Hematopoietic multipotent progenitor cell treated with erythropoietin and hydrocortisone succinate and interleukin-3 and kit ligand, for 6 days (in vitro differentiated cells): ENCODE measurements at regions not wholly inside any gene's neighbourhood (a gene's known extent, or its start where the extent isn't known, plus 50 kb on each side); places are given as distances from the start of the nearest gene placed in this dataset.

Source experiments
- DNase-seq: peaks from one replicate; pipeline ENCODE4 v3.0.0-alpha.2; 2015

DNA sequence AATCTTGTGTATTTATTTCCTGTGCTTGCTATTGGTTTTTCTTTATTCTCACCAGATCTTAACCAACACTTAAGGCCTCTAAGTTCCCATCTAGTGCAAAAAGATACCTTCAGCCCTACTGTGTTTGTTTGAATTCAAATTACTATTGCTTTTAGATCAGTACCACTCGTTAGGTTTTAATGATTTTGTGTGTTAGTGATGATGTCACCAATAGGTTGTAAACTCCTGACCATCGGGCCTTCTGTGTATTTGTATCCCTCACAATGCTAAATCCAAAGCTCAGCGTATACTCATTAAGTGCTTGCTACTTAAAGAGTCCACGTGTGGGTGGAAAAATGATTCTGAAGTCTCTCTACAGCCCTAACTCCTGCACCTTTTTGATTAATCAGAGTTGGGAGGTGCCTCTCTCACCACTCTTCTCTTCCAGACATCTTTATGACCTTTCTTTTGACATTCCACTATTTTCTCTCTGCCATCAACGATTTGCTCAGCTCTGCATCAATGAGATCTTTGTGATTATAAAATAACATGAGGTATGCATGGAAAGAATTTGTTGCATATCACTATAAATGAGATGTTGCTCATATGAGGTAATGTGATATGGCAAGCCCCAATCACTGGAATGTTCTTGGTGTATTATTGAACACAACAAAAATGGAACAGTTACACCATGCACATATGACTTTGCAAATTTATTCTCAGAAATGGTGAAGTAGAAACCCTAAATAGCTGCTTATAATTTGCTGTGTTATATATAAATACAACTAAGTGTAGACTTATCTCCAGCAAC lies 55.1 kb upstream of the LAMA2 start:
- no peak for DNase-seq

DNA sequence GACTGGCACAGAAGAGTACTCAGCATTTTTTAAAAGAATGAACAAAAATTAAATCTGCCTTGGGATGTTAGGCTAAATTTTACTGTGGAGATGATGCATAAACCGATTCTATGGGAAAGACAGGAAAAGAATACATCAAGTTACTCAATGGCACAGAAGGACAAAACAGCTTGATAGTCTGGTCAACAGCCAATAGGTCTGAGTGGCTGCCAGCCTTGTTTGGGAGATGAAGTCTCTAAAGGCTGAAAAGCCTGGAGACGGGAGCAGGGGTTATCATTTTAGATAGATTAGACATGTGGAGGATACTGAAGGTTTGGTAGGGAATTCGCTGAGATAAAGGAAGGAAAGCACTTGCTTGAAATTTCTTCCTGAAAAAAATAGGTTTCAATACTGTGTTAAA lies 56.3 kb upstream of the LAMA2 start:
- no peak for DNase-seq

- no peak for DNase-seq
Observed at GRCh38 chr6:128822271-128822670, 60.7 kb upstream of the LAMA2 start.

- no peak for DNase-seq
Observed at GRCh38 chr6:128821116-128821515, 61.8 kb upstream of the LAMA2 start.

- no peak for DNase-seq
Observed at GRCh38 chr6:128808856-128809255, 74.1 kb upstream of the LAMA2 start.

DNA sequence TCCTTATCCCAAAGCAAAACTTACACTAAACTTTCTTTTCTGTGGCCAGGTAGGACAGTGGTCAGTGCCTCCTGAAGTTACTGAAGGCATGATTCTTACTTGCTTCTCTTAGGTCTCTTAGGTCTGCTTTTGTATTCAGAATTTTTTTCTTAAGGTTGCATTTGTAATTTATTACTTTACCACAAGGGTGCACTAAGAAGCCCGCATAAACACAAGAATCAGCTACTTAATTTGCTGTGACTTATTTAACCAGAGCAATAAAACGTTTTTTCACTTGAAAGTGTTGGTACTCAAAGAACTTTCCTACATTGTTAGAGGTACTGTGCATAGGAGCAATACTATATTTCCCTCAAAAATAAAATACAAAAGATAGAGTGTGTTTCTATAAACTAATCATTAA lies 75.4 kb upstream of the LAMA2 start:
- peak; percentile 21 for DNase-seq

GRCh38 chr6:128806261-128806660 lies 76.7 kb upstream of the LAMA2 start:
- peak; percentile 12 for DNase-seq

- DNase-seq = no peak
Observed at GRCh38 chr6:128803911-128804310, 79.0 kb upstream of the LAMA2 start.

GRCh38 chr6:128801621-128802020 lies 81.3 kb upstream of the LAMA2 start:
- DNase-seq = no peak

DNA sequence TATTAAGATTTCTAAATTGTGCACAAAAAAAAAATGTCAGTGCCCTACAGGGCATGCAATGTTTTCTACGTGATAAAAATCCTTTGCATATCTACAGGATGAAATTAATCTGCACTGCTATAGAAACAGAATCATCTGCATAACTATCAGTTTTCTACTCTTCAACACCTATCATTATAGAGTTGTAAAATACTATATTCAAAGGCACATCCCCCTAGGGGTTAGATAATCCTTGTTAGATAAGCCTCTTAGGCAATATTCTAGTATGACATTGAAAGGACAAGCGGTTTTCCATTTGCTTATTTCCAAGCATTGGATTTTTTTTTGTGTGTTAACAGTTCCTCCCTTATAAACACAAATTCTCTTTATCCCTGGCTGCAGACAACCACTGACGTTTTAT lies 98.7 kb upstream of the LAMA2 start:
- no peak for DNase-seq

DNA sequence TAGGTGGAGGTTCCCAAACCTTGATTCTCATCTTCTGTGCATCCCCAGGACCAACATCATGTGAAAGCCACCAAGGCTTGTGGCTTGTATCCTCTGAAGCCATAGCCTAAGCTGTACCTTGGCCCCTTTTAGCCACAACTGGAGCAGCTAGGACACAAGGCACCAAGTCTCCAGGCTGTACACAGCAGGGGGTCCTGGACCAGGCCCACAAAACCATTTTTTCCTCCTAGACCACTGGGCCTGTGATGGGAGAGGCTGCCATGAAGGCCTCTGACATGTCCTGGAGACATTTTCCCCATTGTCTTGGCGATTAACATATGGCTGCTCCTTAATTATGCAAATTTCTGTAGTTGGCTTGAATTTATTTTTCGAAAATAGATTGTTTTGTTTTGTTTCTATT lies 114.8 kb upstream of the LAMA2 start:
- no peak for DNase-seq

DNA sequence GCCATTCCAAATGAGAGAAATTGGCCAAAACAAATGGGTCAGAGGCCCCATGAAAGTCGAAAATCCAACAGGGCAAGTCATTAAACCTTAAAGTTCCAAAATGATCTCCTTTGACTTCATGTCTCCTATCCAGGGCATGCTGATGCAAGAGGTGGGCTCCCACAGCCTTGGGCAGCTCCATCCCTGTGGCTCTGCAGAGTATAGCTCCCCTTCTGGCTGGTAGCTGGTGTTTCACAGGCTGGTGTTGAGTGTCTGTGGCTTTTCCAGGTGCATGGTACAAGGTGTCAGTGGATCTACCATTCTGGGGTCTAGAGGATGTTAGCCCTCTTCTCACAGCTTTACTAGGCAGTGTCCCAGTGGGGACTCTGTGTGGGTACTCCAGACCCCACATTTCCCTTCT lies 115.2 kb upstream of the LAMA2 start:
- no peak for DNase-seq

DNA sequence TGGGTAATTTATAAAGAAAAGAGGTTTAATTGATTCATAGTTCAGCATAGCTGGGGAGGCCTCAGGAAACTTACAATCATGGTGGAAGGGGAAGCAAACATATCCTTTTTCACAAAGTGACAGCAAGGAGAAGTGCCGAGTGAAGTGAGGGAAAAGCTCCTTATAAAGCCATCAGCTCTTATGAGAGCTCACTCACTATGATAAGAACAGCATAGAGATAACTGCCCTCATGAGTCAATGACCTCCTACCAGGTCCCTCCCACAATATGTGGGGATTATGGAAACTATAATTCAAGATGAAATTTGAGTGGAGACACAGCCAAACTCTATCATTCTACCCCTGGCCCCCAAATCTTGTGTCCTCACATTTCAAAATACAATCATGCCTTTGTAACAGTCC lies 115.8 kb upstream of the LAMA2 start:
- DNase-seq = no peak

GRCh38 chr6:128763599-128764300 lies 119.2 kb upstream of the LAMA2 start:
- DNase-seq = no peak

GRCh38 chr6:128759901-128760300 lies 123.0 kb upstream of the LAMA2 start:
- DNase-seq = no peak

- no peak for DNase-seq
Observed at GRCh38 chr6:128759447-128759846, 123.5 kb upstream of the LAMA2 start.

- no peak for DNase-seq
Observed at GRCh38 chr6:128757961-128758360, 125.0 kb upstream of the LAMA2 start.

DNA sequence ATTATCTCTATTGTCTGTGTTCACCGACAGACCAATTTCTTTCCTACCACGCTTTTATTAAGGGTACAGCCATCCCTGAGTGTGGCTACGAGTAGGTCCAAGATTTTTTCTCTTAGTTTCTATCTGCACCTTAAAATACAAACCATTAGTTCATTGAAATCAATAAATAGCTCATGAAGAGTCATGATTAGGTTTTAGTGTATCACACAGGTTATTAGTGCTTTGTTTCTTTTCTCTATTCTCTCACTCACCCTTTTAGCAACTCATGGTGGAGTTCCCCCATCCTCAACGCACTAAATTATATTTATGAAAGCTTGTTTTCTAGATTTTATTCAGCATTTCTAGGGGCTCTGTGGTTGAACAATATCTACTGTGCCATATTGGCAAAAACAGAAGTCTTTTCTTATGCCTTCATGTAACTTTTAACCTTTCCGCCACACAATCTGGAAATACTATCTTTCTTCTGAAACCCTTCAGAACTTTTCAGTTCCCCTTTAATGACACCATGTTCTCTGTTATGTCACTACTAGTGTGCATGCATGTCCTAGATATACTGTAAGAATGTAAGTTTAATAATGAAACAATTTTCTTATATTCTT lies 128.2 kb upstream of the LAMA2 start:
- no peak for DNase-seq

GRCh38 chr6:128743974-128744765 lies 138.8 kb upstream of the LAMA2 start:
- DNase-seq = no peak

GRCh38 chr6:128742900-128743299 lies 140.0 kb upstream of the LAMA2 start:
- DNase-seq = no peak

DNA sequence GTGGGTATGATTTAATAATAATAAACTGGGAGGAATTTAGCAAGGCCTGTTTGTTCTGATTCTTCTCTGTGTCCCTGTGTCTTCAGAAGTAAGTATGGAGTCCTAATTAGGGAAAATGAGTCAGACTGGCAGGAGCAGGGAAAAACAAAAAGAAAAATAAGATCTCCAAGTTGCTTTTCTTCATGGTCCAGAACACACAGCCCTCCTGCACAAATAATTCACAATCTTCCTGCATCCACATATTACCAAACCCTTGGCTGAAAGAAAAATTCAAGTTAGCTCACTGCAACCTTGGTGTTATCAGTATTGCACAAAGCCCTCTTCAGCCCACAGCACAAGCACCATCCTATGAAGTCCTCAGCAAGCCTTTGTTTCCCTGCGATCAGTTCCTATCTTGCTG lies 142.0 kb upstream of the LAMA2 start:
- no peak for DNase-seq

DNA sequence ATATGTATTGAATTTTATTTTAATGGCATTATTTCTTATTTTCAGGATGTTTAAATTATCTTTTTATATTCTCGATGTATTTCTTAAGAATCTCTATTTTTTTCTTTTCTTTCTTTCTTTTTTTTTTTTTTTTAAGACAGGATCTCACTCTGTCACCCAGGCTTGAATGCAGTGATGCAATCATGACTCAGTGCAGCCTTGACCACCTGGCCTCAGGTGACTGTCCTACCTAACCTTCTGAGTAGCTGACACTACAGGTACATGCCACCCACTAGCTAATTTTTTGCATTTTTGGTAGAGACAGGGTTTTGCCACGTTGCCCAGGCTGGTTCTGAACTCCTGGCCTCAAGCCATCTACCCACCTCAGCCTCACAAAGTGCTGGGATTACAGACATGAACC lies 143.8 kb upstream of the LAMA2 start:
- DNase-seq = no peak

DNA sequence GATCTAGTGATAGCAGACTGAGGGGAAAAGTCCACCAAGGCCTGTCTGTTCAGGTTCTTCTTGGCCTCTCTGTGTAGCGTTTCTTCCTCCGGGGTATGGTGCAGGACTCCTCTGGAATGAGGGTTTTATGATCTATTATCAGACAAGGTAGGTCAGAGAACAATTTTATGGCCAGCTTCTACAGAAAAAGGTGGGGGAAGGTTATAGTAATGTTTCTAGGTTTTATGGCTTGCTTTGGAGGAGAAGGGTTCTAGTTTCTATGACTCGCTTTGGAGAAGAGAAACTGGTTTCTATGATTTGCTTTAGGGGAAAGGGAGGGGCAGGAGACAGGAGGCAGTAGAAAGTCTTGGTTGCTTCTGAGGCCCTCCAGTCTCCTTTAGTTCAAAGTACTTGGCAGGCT lies 144.8 kb upstream of the LAMA2 start:
- no peak for DNase-seq
